Cardiac septum (tissue), 1 donor: ENCODE measurements at regions not wholly inside any gene's neighbourhood (a gene's known extent, or its start where the extent isn't known, plus 50 kb on each side); places are given as distances from the start of the nearest gene placed in this dataset.
"Not testable (repeated sequence)": the region's sequence is repeated elsewhere in the genome, so short reads cannot be mapped to it uniquely, and the experiment has no call there.

ENCODE experiments used
- DNase-seq: peaks from one replicate; pipeline ENCODE4 v3.0.0-alpha.2; 2020; ENCODE audit warnings: low spot score
- intact Hi-C: fragments of 100-400 bp; cut with DNase I; formaldehyde crosslinking; loops from one replicate; pipeline ENCODE4 v1.14.0; 2022
- donor health status: DM: no; HTN: no; CAD: no.

DNA sequence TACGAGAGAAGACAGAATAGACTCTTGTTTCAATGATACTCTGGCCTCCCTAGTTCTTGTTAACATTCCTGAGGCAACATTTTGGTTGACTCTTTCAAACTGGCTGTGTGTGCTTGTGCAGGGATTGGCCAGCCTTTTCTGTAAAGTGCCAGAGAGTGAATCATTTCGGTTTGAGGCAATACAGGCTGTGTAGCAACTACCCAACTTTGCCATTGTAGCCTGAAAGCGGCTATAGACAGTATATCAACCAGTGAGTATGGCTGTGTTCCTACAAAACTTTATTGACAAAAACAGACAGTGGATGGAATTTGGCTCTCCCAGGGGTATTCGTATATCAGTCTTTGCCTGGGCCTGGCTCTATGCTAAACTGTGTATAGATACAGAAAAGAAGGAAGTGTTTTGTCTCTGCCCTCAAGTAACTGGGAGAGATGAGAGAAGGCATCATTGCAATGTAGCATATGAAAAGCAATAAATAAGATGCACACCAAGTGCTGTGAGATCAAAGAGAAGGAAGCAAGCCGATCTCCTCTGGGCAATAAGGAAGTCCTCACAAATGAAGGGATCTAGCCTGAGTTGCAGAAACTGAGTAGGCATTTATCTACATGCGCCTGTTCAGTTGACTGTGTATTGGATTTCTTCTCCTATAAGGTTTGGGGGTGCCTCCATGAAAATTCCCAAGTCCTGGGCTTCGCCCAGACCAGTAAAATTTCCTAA lies 568.0 kb upstream of the KLF4 start:
- intact Hi-C loops: no loop called here
- DNase-seq: no peak

DNA sequence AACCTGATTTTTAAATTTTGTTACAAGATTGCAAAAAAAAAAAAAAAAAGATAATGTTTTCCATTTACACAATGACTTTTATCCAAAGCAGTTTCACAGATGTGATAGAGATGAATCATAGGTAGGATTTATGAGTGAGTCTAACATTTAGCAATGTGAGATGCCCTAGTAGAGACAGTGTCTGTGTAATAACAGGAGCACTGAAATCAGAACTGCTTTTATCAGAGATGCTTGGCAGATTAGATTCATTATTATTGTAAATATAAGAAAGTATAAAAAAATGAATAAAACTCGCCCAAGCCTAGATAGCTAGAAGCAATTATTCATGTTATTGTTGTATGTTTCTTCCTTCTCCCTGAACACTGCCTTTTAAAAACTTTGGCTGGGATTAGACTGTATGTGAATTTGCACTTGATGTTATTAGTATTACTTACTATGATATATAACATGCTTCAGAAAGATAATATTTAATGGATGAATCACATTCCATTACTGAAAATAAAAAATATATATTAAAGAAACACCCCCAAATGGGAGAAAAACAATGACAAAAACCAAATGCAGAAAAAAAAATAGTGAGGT lies 567.3 kb upstream of the KLF4 start:
- intact Hi-C loops: no loop called here

DNA sequence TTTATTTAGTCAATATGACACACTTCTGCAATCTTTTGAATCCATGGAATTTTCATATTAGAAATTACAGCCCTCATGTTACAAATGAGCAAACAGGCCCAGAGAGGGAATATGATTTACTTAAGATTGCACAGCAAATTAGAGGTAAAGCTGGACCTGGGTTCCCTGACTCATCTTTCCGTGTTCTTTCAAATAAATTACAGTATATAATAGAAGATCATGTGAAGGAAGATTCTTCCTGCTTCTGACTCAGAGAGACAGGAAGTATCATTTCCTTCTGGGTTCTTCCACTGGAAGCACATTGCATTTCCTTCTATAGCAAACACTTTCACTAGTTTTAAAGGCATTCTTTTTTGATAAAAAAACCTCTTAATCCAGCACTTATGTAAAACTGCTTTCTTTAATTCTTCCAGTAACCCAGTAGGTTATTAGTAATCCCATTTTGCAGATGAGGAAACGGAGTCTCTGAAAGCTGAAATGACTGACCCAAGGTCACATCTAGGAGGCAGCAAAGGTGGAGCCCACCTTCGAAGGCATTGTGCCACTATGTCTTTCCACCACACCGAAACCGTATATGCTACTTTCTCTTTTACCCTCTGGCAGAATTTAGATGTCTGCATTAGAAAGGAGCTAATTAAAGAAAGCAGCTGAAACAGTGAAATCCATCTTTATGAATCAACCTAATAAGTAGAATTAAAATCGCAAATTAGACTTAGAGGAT lies 566.7 kb upstream of the KLF4 start:
- intact Hi-C loops: no loop called here
- DNase-seq: no peak

More for the DNA sequence above, 567.3 kb upstream of the KLF4 start:
- no peak for DNase-seq

DNA sequence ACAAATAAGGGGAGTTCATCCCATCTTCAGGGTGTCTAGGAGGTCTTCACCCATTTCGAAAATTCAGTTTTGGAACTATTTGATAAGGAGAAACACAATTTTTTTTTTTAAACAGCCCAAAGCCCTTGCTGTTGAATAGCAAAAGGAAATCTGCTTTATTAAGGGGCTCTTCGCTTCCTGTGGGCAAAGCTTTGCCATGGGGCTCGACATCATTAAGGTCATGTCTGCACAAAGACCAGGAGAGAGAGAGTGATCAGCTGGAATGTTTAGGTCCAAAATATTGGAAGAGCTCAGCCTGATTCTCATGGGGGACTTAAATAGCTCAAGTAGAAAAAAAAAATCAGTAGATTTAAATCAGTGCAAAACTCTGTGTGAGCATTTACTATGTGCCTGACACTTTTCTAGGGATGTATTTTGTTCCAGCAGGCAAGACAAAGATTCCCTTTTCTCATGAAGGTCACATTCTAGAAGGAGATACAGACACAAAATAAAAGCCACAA lies 564.6 kb upstream of the KLF4 start:
- DNase-seq: no peak
- intact Hi-C loops: loop anchor here (5.0 kb wide), 1 partner anchor 562 kb away; no protein-coding TSS in a partner anchor

DNA sequence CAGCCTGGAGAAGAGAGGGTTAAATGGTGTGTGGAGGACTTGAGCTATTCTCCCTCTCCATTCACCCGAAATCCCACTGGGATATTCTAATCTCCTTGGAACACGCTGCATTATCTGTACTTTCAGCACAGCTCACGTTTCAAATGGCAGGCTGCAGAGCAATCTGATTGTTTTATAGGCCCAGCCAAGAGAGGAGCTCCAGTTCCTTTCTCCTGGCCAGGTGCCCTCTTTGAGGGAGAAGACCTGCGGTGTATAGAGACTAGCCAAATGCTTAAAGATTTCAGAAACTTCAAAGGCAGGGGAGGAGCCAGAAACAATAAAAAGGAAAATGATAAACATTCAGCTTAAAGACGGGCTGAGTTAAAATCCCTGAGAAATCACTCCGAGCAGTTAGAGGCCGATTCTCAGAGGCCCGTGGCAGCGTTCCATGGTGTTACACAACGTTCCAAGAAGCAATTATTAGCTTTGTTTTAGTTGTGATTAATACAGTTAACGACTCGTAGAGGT lies 564.0 kb upstream of the KLF4 start:
- DNase-seq: no peak
- intact Hi-C loops: loop anchor here (5.0 kb wide), 1 partner anchor 561 kb away; no protein-coding TSS in a partner anchor

DNA sequence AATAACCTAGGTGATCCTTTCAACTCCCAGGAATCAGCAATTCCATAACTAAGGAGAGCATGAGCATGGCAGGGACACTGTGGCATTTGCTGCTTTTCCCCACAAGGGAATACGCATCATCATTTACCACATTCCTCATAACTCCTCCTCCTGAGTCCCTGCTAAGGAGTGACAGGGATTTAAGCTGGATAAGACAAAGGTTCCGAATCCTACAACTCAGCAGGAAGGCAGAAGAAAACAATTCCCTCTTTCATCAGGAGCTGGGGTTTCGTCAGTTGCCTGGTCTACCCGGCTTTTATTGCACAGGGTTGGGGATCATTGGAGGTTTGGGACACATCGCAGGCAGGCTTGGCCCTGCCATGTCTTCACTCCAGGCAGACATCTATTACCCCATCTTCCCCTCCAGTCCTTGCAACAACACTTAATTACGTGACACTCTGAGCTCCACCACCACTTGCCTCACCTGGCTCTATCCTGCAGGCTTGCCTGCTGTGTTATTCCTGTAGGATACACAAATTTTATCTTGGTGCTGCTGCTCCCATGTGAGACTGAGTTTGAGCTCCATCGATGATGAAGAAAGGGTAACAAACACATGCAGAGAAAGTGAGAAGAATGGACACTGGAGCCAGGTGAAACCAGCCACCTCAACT lies 563.0 kb upstream of the KLF4 start:
- no peak for DNase-seq
- intact Hi-C loops: loop anchor here (5.0 kb wide), 1 partner anchor 560 kb away; no protein-coding TSS in a partner anchor

DNA sequence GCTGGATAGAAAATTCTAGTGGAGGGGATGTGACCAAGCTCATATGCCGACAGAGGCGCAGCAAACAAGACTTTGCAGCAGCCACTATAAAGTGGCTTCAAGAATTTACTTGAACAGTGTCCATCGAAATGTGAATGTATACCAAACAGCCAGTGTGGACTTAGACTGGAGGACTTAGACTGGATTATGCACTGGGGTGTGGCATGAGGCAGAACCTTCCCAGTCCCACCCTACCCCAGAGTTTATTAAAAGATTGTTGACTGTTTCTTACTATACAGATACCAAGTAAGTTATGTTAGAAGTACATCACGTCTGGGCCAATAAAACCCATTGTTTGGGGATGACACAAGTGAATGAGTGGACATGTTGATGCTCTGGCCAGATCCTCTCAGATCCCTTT lies 561.3 kb upstream of the KLF4 start:
- intact Hi-C loops: loop anchor here (5.0 kb wide), 1 partner anchor 559 kb away; no protein-coding TSS in a partner anchor
- DNase-seq: no peak

DNA sequence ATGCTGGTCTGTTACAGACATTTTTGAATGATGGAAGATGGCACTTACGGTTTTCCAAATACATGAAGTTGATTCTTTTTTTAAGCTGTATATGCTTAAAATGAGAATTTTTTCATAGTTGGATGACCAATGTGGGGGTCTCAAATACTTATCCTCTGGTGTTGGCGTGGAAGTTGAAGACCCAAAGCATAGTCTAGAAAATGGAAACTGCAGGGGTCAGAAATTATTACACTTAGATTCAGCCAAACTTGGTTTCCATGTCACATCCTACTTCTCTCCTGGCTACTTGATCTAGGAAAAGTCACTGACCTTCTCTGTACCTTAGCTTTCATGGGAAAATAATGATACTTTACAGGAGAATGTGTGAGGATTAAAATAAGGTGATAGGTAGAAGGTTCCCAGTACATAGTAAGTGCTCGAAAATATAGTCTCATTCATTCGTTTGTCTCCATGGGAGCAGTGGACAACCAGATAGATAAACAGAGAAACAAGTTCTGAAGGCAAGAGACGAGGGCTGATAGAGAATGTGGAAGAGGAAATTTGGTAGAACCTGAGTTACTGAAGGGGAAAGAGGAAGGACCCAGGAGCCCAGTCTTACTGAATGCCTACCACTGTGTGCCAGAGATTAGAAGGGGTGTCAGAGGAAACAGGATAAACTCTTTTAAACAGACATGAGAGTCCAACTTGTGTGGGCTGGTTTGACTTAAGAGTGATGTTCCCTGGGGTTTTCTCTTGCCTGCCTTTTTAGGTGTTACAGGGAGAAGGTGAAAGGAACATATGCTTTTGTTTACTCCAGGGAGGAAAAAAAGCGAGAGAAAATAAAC lies 560.3 kb upstream of the KLF4 start:
- intact Hi-C loops: loop anchor here (5.0 kb wide), 1 partner anchor 558 kb away; no protein-coding TSS in a partner anchor
- no peak for DNase-seq

DNA sequence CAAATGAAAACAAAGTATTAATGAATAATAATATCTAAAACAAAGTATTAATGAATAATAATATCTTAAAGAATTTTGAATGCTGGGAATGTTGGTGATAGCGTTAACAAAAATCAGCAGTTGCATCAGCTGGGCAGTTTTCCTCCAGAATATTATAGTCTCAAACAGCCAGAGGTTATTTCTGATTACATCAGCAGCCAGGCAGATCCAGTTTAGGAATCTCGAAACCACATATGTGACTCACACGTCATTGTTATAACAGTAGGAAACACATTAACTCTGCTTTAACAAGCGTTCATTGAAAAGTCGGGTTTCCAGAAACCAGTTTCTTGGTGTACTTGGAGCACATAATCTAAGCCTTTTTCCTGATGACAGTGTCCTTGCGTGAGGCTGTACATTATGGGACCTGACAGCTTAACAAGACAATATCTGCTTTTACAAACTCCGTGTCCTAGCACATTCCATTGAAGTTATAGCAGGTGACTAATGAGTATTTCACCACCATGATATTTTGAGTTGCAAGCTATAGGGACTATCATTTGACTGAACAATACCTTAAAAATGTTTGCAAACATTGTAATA lies 559.5 kb upstream of the KLF4 start:
- no peak for DNase-seq
- intact Hi-C loops: no loop called here

DNA sequence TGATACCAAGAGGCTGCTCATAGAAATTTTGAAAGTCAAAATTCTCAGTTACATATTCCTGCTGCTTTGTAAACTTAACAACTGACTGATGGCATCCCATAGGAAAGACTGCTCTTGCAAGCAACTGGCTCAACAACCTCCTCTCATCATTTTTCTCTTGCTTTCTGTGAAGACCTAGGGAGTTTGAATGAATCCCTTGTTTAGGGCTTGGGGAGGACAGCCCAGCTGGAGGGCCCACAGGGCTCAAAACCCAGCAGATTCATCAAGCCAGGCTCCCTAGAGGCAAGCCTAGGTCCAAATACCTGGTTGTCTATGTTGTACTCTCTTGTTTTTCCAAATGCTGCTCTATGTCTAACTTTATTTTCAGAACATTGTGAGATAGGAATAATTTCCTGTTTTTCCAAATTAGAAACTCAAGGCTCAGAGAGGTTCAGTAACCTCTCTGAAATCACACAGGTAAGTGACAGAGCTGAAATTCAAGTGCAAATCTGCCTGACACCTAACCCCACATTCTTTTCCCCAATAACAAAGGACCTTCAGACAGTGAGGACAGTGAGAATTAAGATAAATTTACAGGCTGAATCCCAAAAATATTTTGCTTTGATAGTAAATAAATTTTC lies 558.9 kb upstream of the KLF4 start:
- intact Hi-C loops: no loop called here
- no peak for DNase-seq

DNA sequence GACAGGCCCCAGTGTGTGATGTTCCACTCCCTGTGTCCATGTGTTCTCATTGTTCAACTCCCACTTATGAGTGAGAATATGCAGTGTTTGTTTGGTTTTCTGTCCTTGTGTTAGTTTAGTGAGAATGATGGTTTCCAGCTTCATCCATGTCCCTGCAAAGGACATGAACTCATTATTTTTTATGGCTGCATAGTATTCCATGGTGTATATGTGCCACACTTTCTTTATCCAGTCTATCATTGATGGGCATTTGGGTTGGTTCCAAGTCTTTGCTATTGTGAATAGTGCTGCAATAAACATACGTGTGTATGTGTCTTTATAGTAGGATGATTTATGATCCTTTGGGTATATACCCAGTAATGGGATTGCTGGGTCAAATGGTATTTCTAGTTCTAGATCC lies 558.2 kb upstream of the KLF4 start:
- DNase-seq, intact Hi-C loops: not testable (repeated sequence)

DNA sequence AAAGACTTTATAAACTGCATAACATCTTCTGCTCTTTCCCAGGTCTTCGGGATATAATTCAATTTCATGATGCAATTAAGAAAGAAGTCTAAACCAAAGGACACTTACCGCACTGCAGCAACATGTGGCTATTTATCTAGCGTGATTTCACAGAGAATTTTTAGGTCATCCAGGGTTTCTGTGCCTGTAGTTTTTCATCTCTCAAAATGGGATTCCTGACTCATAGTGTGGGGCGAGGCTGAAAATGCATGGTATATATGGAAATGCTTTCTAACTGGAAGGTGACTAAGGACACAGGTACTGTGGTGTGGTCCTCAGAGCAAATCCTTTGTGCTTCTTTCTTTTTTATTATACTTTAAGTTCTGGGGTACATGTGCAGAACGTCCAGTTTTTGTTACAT lies 557.7 kb upstream of the KLF4 start:
- intact Hi-C loops: no loop called here
- no peak for DNase-seq

DNA sequence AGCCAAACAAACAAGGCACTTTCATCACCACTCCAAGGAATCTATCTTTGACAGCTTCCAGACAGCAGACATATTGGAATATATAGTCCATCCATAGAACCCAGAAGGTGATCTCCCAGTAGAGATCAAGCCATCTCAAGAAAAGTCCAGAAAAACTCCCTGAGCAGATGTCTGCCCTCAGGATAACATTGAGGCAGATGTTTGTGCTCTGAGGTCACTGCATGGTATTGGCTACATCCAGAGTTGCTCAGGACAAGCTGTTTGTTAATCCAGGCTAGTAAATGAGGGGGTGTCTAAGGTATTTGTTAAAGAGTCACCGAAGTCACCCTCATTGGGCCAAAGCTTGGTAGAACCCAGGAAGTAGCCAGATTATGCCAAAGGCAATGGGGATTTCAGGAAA lies 556.3 kb upstream of the KLF4 start:
- intact Hi-C loops: no loop called here
- DNase-seq: no peak

DNA sequence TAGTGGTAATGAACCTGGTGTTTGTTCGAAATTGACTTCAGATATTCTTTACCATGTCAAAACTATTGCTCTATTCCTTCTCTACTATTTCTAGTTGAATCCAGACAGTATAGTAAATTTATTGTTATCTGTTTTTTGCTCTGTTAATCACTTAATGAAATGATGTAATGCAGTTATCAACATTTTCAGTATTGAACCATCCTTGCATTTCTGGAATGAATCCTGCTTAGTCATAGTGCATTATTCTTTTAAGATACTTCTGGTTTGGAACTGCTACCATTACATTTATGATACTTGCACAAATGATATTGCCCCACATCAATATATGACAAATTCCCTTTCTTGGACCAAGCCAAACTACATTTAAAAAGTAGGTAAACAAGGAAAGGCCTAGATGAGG lies 554.0 kb upstream of the KLF4 start:
- DNase-seq: no peak
- intact Hi-C loops: no loop called here

DNA sequence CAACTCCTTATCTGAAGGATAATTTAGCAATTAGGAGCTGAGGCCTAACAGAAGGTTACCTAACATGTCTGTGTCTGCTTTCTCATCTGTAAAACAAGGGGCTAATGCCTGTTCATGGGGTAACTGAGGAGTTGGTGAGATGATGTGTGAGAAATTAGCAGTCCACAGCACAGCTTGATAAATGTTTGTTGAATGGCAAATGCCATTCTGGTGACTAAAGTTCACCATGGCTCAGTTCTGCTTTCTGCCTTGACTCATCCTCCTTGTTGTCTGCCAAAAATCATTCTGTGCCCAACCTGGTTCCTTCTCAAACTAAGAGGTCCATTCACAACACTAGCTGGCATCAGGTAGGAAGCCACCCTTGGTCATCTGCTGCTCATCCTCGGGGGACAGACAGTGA lies 552.0 kb upstream of the KLF4 start:
- intact Hi-C loops: no loop called here
- no peak for DNase-seq

DNA sequence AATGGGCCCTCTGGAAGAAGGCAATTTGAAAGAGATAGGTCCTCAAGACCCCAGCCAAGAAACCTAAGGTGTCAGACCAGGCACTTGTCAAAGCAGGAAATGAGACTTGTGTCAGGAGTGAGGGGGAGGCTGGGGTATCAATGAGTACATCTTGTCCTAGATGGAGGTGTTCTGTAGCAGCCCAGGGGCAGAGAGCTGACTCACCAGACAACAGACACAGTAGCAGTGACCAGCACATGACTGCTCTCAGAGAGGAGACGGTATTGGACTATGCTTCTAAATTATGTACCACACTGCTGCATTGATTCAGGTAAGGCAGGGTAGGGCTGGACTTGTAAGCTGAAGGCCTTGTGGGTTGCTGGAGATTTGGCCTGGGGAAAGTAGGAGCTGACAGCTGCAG lies 551.2 kb upstream of the KLF4 start:
- intact Hi-C loops: no loop called here
- DNase-seq: no peak

DNA sequence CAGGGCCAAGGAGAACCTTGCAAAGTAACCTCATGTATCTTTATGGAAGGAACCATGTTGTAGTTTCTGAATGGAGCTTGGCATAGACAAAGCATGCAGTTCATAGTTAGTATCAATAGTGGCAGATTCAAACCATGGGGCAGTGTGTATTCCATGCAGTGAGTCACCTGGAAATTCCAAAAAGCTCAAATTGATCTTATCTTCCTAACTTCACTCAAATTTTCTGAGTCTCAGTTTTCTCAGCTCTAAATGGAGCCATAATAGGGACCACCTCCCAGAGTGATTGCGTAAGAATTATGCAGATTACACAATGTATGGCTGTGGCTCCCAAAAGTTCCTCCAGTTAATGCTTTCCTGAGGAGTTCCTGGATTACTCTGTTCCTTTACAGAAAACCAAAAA lies 549.9 kb upstream of the KLF4 start:
- DNase-seq: no peak
- intact Hi-C loops: no loop called here

DNA sequence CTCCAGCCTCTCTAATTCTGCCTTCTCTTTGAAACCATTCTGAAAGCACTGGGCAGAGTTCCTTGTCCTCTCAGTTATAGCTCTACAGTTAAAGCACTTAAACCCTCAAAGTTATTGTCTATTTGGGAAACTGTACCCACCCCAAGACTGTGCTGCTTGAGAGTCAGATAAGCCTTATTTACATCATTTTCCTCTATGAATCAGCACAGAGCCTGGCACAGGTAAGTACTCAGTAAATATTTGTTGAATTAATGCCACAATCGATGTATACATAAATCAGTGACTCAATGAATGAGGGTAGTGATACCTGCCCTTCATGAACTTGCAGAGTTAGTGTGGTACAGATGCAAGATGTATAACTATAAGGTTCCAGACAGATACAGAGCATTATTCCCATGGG lies 549.4 kb upstream of the KLF4 start:
- no peak for DNase-seq
- intact Hi-C loops: no loop called here
